PC-3 (cell line): ENCODE measurements at regions not wholly inside any gene's neighbourhood (a gene's known extent, or its start where the extent isn't known, plus 50 kb on each side); places are given as distances from the start of the nearest gene placed in this dataset.

ENCODE experiments used
- ATAC-seq: fragments of 200-7000 bp; cut with Tn5 transposase; 2 replicates; pipeline ENCODE4 v1.9.1; 2020; ENCODE audit warnings: mild to moderate bottlenecking, moderate library complexity
- BruUV-seq: library from RNA; stranded (reverse); fragments of 400-500 nt; replicated peaks from 2 replicates; lab custom pipeline; 2021; lab: Mats Ljungman, UMichigan
- CTCF ChIA-PET: fragments of 300-600 bp; sonication (Branson Sonifier 250); formaldehyde crosslinking; loops from one replicate; lab custom pipeline; 2022; ENCODE audit warnings: antibody characterized with exemption; lab: Charles Lee
- POLR2A ChIA-PET: fragments of 300-600 bp; sonication (Branson Sonifier 250); formaldehyde crosslinking; loops from one replicate; lab custom pipeline; 2022; ENCODE audit warnings: antibody characterized with exemption; ENCODE audit not compliant: unreplicated experiment; lab: Charles Lee
- DNase-seq: peaks from one replicate; pipeline ENCODE4 v3.0.0-alpha.2; 2015
- H2AFZ ChIP-seq: fragments of 300-600 bp; sonication (generic); 2 replicates; pipeline ENCODE4 v1.6.0; 2016; ENCODE audit warnings: antibody characterized with exemption, low read length
- H3F3A ChIP-seq: fragments of 300-600 bp; sonication (generic); one replicate; pipeline ENCODE4 v1.6.0; 2017; ENCODE audit warnings: antibody characterized with exemption, low read length, control low read depth, mild to moderate bottlenecking; ENCODE audit not compliant: unreplicated experiment
- H3K27ac ChIP-seq: fragments of 300-600 bp; sonication (generic); 2 replicates; pipeline ENCODE4 v1.5.1; 2016; ENCODE audit warnings: mild to moderate bottlenecking, low read length
- H3K27me3 ChIP-seq: fragments of 300-600 bp; sonication (generic); 2 replicates; pipeline ENCODE4 v1.6.1; 2016; ENCODE audit warnings: low read length, mixed read lengths
- H3K36me3 ChIP-seq: fragments of 300-600 bp; sonication (generic); 2 replicates; pipeline ENCODE4 v1.6.1; 2016; ENCODE audit warnings: low read depth, mixed run types, low read length, mixed read lengths
- H3K4me1 ChIP-seq: fragments of 300-600 bp; sonication (generic); 2 replicates; pipeline ENCODE4 v1.5.1; 2016; ENCODE audit warnings: low read length; ENCODE audit not compliant: insufficient read depth
- H3K4me2 ChIP-seq: fragments of 300-600 bp; sonication (generic); 2 replicates; pipeline ENCODE4 v1.6.0; 2016; ENCODE audit warnings: low read length
- H3K4me3 ChIP-seq: fragments of 300-600 bp; sonication (generic); 2 replicates; pipeline ENCODE4 v1.5.1; 2016; ENCODE audit warnings: mild to moderate bottlenecking, low read length, mixed read lengths
- H3K79me2 ChIP-seq: fragments of 300-600 bp; sonication (generic); 2 replicates; pipeline ENCODE4 v1.6.1; 2017; ENCODE audit warnings: low read length, mixed read lengths
- H3K9ac ChIP-seq: fragments of 300-600 bp; sonication (generic); 2 replicates; pipeline ENCODE4 v1.6.0; 2016; ENCODE audit warnings: mild to moderate bottlenecking, low read length
- H3K9me2 ChIP-seq: fragments of 300-600 bp; sonication (generic); replicated peaks from 2 replicates; pipeline ENCODE4 v1.6.1; 2016; ENCODE audit warnings: mixed run types, low read length, mixed read lengths
- H3K9me3 ChIP-seq: fragments of 300-600 bp; sonication (generic); 2 replicates; pipeline ENCODE4 v1.6.1; 2016; ENCODE audit warnings: low read length, mixed read lengths
- H4K20me1 ChIP-seq: fragments of 300-600 bp; sonication (generic); 2 replicates; pipeline ENCODE4 v1.6.1; 2016; ENCODE audit warnings: low read length, mixed read lengths
- CTCF ChIP-seq: fragments of 300-600 bp; sonication (generic); conservative IDR thresholded peaks from 2 replicates; pipeline ENCODE4 v1.5.1; 2017; ENCODE audit warnings: antibody characterized with exemption, low read depth, mild to moderate bottlenecking, low read length
- EZH2 ChIP-seq: fragments of 300-600 bp; sonication (generic); IDR thresholded peaks from one replicate; pipeline ENCODE4 v1.6.1; 2017; ENCODE audit warnings: antibody characterized with exemption, mild to moderate bottlenecking, low read length; ENCODE audit not compliant: unreplicated experiment
- EZH2phosphoT487 ChIP-seq: fragments of 300-600 bp; sonication (generic); IDR thresholded peaks from 2 replicates; pipeline ENCODE4 v1.6.1; 2018; ENCODE audit warnings: mild to moderate bottlenecking, antibody characterized with exemption, low read length, borderline replicate concordance
- intact Hi-C: fragments of 100-400 bp; cut with micrococcal nuclease; formaldehyde crosslinking; loops from 2 replicates; pipeline ENCODE4 v1.9.0; 2023

- DNase-seq (no peak), ATAC-seq (no peak)
- no peak overlapping the region for H3K4me3 ChIP-seq
- H3K9me2 ChIP-seq = no peaks in the 10 kb centered on the region
- H3F3A ChIP-seq = no peaks in the 10 kb centered on the region
- peaks cover 9% of the 10 kb centered on the region; the same call in 1 of the 2 replicates for H3K27me3 ChIP-seq
- ChIA-PET POLR2A (interaction anchor here (0.6 kb wide), 1 partner anchor 15 kb away, joined by 3 read pairs; no protein-coding TSS in a partner anchor), CTCF (no interaction called here)
- H2AFZ ChIP-seq = no peak overlapping the region
- no peak overlapping the region for H3K4me2 ChIP-seq
- H3K9me3 ChIP-seq = no peaks in the 10 kb centered on the region
- H3K4me1 ChIP-seq = no peaks in the 10 kb centered on the region
- no peak overlapping the region for H3K9ac ChIP-seq
- BruUV-seq = no TSS peak
- intact Hi-C loops = no loop called here
- H3K79me2 ChIP-seq = no peaks in the 10 kb centered on the region
- no peak overlapping the region for H3K27ac ChIP-seq
- no peaks in the 10 kb centered on the region for H3K36me3 ChIP-seq
- TF ChIP-seq EZH2 = no peak
- TF ChIP-seq CTCF = peak; percentile 28; the same call in 1 of the 2 replicates
- H4K20me1 ChIP-seq = no peaks in the 10 kb centered on the region
These were observed 65.5 kb upstream of the DRD2 start for GRCh38 chr11:113540416-113541330.

GRCh38 chr11:113538451-113539412 lies 63.5 kb upstream of the DRD2 start:
- no peaks in the 10 kb centered on the region for H3K4me1 ChIP-seq
- no peak overlapping the region for H3K9ac ChIP-seq
- ChIA-PET POLR2A (no interaction called here), CTCF (no interaction called here)
- DNase-seq (no peak), ATAC-seq (no peak)
- peaks cover 9% of the 10 kb centered on the region; the same call in 1 of the 2 replicates for H3K27me3 ChIP-seq
- no peaks in the 10 kb centered on the region for H3K9me2 ChIP-seq
- no peaks in the 10 kb centered on the region for H3F3A ChIP-seq
- intact Hi-C loops = no loop called here
- H3K4me3 ChIP-seq = no peak overlapping the region
- H3K9me3 ChIP-seq = no peaks in the 10 kb centered on the region
- H3K36me3 ChIP-seq = no peaks in the 10 kb centered on the region
- no peak overlapping the region for H2AFZ ChIP-seq
- H3K4me2 ChIP-seq = no peak overlapping the region
- H3K27ac ChIP-seq = no peak overlapping the region
- H4K20me1 ChIP-seq = no peaks in the 10 kb centered on the region
- H3K79me2 ChIP-seq = no peaks in the 10 kb centered on the region
- TF ChIP-seq CTCF = no peak
- TF ChIP-seq EZH2 = no peak
- no peak for TF ChIP-seq EZH2phosphoT487
- BruUV-seq = no TSS peak
